Ovary (tissue), 7 donors: ENCODE measurements at regions not wholly inside any gene's neighbourhood (a gene's known extent, or its start where the extent isn't known, plus 50 kb on each side); places are given as distances from the start of the nearest gene placed in this dataset.

Source experiments
- DNase-seq, 5 donors: peaks; one replicate each; pipeline ENCODE4 v3.0.0-alpha.2; 2019 to 2020
- H3K27ac ChIP-seq, 2 donors: fragments of 200-600 bp; one replicate each; pipeline versions ENCODE4 v1.5.1 to v1.8.0; 2019 to 2022
- H3K27me3 ChIP-seq: fragments of 200-600 bp; one replicate; pipeline ENCODE4 v1.8.0; 2022
- H3K36me3 ChIP-seq: fragments of 200-600 bp; sonication (generic); one replicate; pipeline ENCODE4 v1.5.1; 2019
- H3K4me1 ChIP-seq: one replicate; pipeline ENCODE4 v1.8.1; 2013; ENCODE audit warnings: mild to moderate bottlenecking, moderate library complexity; ENCODE audit not compliant: insufficient read depth
- H3K4me3 ChIP-seq: fragments of 200-600 bp; sonication (generic); one replicate; pipeline ENCODE4 v1.5.1; 2017
- H3K9me3 ChIP-seq, 2 donors: fragments of 200-600 bp in 1 of 2; sonication (generic) in 1 of 2; one replicate each; pipeline versions ENCODE4 v1.5.1 to v1.8.1; 2013 to 2019; ENCODE audit warnings: mild to moderate bottlenecking in 1 of 2, moderate library complexity in 1 of 2
- EP300 ChIP-seq: sonication (generic); formaldehyde crosslinking; IDR thresholded peaks from one replicate; pipeline ENCODE4 v1.6.1; 2017; ENCODE audit warnings: antibody characterized with exemption
- POLR2A ChIP-seq: fragments of 450-650 bp; IDR thresholded peaks from one replicate; pipeline ENCODE4 v1.6.1; 2017; ENCODE audit warnings: antibody characterized with exemption, mild to moderate bottlenecking, moderate library complexity
- WGBS, 3 donors: extraction: QIAGEN DNeasy Blood & Tissue Kit in 1 of 3; methylation state at CpG; one replicate each; pipeline versions ENCODE4 v1.1.5 to v1.1.7; 2013 to 2017; 5-methylcytosine and 5-hydroxymethylcytosine counted together
- intact Hi-C, 4 donors: fragments of 100-400 bp; cut with DNase I; formaldehyde crosslinking; loops; one replicate each; pipeline versions ENCODE4 v1.11.0 to v1.15.1; 2022 to 2023
- TF ChIP-seq, protein P1 (sequence below), 3 donors: fragments of 450-650 bp in 2 of 3; fragments of 200-600 bp in 1 of 3; IDR thresholded peaks; one replicate each; pipeline versions ENCODE4 v1.5.1 to v1.8.0; 2016 to 2022; ENCODE audit warnings: antibody characterized with exemption in 3 of 3, mild to moderate bottlenecking in 1 of 3
- donor health status: DM: no; HTN: no; CAD: no; lungs with moderate emphysema.
- donor health status: DM: no; HTN: no; CAD: no.
- donor health status: Bipolar disorder and iron deficiency.
- donor health status: DM: no; HTN: no; CAD: no.
- donor health status: DM: yes; HTN: yes; CAD: no.

DNA sequence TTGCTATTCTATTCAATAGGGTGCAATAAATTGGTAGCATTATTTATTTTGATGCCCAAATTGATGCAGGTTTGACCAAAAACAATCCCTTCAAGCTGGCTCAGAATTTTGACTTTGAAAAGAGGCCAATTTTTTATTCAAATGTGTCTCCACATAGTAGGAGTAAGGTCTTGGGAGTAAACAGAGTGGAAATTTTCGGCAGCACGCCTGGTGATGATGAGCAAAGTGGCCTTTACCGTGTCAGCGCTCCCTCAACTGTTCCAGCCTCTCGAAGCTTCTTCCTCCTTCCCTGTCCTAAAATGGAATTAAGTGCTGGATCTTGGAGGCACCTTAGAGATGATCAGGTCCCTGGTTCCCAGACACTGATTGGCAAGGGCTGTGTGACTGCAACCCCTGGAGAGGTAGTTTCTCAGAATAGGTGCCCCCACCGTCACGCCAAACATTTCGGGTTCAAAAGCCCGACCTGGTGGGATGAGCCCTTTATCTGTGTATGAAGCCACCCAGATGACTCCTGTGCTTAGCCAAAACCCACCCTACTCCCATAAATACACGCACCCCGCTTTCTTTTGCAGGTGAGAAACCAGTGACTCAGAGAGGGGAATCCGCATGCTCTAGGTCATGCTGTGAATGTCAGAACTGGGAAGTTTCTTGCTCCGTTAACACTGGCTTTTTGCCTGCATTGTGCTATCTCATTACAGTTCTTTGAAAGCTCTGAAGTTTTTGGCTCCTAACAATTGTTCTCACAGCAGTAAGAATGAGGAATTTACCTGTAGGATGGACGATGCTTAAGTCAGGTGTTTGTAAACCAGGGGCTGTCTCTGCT lies 89.1 kb downstream of the CRYGS start:
- H3K4me3 ChIP-seq: no peak overlapping the region
- 76 to 80% (median 78%) methylated on average over 14 of the region's 14 CpGs for WGBS, 3 donors
- TF ChIP-seq EP300 (no peak), POLR2A (no peak)
- TF ChIP-seq, protein P1, sequence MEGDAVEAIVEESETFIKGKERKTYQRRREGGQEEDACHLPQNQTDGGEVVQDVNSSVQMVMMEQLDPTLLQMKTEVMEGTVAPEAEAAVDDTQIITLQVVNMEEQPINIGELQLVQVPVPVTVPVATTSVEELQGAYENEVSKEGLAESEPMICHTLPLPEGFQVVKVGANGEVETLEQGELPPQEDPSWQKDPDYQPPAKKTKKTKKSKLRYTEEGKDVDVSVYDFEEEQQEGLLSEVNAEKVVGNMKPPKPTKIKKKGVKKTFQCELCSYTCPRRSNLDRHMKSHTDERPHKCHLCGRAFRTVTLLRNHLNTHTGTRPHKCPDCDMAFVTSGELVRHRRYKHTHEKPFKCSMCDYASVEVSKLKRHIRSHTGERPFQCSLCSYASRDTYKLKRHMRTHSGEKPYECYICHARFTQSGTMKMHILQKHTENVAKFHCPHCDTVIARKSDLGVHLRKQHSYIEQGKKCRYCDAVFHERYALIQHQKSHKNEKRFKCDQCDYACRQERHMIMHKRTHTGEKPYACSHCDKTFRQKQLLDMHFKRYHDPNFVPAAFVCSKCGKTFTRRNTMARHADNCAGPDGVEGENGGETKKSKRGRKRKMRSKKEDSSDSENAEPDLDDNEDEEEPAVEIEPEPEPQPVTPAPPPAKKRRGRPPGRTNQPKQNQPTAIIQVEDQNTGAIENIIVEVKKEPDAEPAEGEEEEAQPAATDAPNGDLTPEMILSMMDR (IDR thresholded peaks at IDR 0.05): no peak
- no peaks in the 10 kb centered on the region for H3K9me3 ChIP-seq
- no peaks in the 10 kb centered on the region for H3K36me3 ChIP-seq
- no peaks in the 10 kb centered on the region for H3K4me1 ChIP-seq
- DNase-seq: no peak
- intact Hi-C loops: no loop called here
- H3K27me3 ChIP-seq: no peaks in the 10 kb centered on the region
- H3K27ac ChIP-seq: no peak overlapping the region

- no peaks in the 10 kb centered on the region for H3K4me1 ChIP-seq
- TF ChIP-seq, protein P1 (IDR thresholded peaks at IDR 0.05): no peak
- TF ChIP-seq POLR2A (no peak), EP300 (no peak)
- DNase-seq: no peak
- 74 to 86% (median 80%) methylated on average over 4 of the region's 4 CpGs for WGBS, 3 donors
- H3K27ac ChIP-seq: no peak overlapping the region
- H3K36me3 ChIP-seq: no peaks in the 10 kb centered on the region
- H3K27me3 ChIP-seq: no peaks in the 10 kb centered on the region
- H3K9me3 ChIP-seq: no peaks in the 10 kb centered on the region
- intact Hi-C loops: no loop called here
- no peak overlapping the region for H3K4me3 ChIP-seq
These were observed 90.6 kb downstream of the CRYGS start for GRCh38 chr3:186453531-186453930.

GRCh38 chr3:186452517-186452916 lies 90.5 kb upstream of the DGKG start:
- TF ChIP-seq, protein P1 (IDR thresholded peaks at IDR 0.05): no peak
- Histone ChIP-seq H3K36me3 (no peaks in the 10 kb centered on the region), H3K27me3 (no peaks in the 10 kb centered on the region), H3K9me3 (no peaks in the 10 kb centered on the region), H3K27ac (no peak overlapping the region), H3K4me3 (no peak overlapping the region), H3K4me1 (no peaks in the 10 kb centered on the region)
- DNase-seq: no peak
- intact Hi-C loops: no loop called here
- WGBS, 3 donors: 49 to 64% (median 49%) methylated on average over 8 of the region's 8 CpGs

GRCh38 chr3:186451371-186451770 lies 89.3 kb upstream of the DGKG start:
- intact Hi-C loops: no loop called here

More at GRCh38 chr3:186451371-186451770, 89.3 kb upstream of the DGKG start:
- Histone ChIP-seq H3K9me3 (no peaks in the 10 kb centered on the region), H3K27me3 (no peaks in the 10 kb centered on the region), H3K27ac (no peak overlapping the region), H3K4me1 (no peaks in the 10 kb centered on the region), H3K4me3 (no peak overlapping the region), H3K36me3 (no peaks in the 10 kb centered on the region)
- 89 to 94% (median 94%) methylated on average over 6 of the region's 6 CpGs for WGBS, 3 donors
- DNase-seq: no peak
- no peak for TF ChIP-seq POLR2A
- TF ChIP-seq EP300: no peak
- TF ChIP-seq, protein P1 (IDR thresholded peaks at IDR 0.05): no peak
